ENCODE measurements at regions not wholly inside any gene's neighbourhood (a gene's known extent, or its start where the extent isn't known, plus 50 kb on each side); places are given as distances from the start of the nearest gene placed in this dataset.

- TF ChIP-seq, protein P1, sequence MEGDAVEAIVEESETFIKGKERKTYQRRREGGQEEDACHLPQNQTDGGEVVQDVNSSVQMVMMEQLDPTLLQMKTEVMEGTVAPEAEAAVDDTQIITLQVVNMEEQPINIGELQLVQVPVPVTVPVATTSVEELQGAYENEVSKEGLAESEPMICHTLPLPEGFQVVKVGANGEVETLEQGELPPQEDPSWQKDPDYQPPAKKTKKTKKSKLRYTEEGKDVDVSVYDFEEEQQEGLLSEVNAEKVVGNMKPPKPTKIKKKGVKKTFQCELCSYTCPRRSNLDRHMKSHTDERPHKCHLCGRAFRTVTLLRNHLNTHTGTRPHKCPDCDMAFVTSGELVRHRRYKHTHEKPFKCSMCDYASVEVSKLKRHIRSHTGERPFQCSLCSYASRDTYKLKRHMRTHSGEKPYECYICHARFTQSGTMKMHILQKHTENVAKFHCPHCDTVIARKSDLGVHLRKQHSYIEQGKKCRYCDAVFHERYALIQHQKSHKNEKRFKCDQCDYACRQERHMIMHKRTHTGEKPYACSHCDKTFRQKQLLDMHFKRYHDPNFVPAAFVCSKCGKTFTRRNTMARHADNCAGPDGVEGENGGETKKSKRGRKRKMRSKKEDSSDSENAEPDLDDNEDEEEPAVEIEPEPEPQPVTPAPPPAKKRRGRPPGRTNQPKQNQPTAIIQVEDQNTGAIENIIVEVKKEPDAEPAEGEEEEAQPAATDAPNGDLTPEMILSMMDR (IDR thresholded peaks at IDR 0.05; ENCODE audit: partially characterized antibody, unreplicated experiment): no peak
- Mint-ChIP-seq H3K4me1 (ENCODE audit: low read depth, unreplicated experiment) (no peaks in the 10 kb centered on the region), H3K36me3 (ENCODE audit: unreplicated experiment) (peaks cover 4% of the 10 kb centered on the region), H3K27ac (ENCODE audit: unreplicated experiment) (no peak overlapping the region), H3K27me3 (ENCODE audit: unreplicated experiment) (peaks cover under 1% of the 10 kb centered on the region), H3K4me3 (ENCODE audit: unreplicated experiment) (no peak overlapping the region), H3K9me3 (ENCODE audit: unreplicated experiment) (no peaks in the 10 kb centered on the region)
- DNase-seq: no peak
These were observed 57.5 kb upstream of the MSTN start for GRCh38 chr2:190119923-190120590.

DNA sequence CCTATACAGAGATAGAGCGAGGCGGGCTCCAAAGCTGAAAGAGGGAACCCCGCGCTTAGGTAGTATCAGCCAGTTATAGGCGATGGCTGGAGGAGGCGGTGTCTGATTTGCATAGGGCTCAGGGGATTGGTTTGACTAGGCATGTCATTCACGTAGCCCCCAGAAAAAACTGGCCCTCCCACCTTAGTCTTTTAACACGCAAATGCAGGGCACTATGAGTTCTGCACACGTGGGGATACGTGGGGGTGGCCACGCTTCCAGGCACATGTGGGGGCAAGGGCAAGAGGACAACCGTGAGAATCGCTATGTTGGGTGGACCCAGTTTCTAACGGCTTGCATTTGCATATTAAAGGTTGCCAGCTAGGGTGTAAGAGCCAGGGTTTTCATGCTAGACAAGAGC is 56.7 kb upstream of the MSTN start:
- no peaks in the 10 kb centered on the region for H3K4me1 Mint-ChIP-seq (ENCODE audit: low read depth, unreplicated experiment)
- DNase-seq: peak; percentile 25
- no peaks in the 10 kb centered on the region for H3K9me3 Mint-ChIP-seq (ENCODE audit: unreplicated experiment)
- no peak overlapping the region for H3K27ac Mint-ChIP-seq (ENCODE audit: unreplicated experiment)
- TF ChIP-seq, protein P1 (IDR thresholded peaks at IDR 0.05; ENCODE audit: partially characterized antibody, unreplicated experiment): no peak
- peaks cover 4% of the 10 kb centered on the region for H3K36me3 Mint-ChIP-seq (ENCODE audit: unreplicated experiment)
- peaks cover 1% of the 10 kb centered on the region for H3K27me3 Mint-ChIP-seq (ENCODE audit: unreplicated experiment)
- H3K4me3 Mint-ChIP-seq (ENCODE audit: unreplicated experiment): peak overlapping the region; percentile 72

GRCh38 chr2:190117305-190117704 is 54.8 kb upstream of the MSTN start:
- no peak overlapping the region for H3K27ac Mint-ChIP-seq (ENCODE audit: unreplicated experiment)
- peaks cover 4% of the 10 kb centered on the region for H3K36me3 Mint-ChIP-seq (ENCODE audit: unreplicated experiment)
- H3K4me3 Mint-ChIP-seq (ENCODE audit: unreplicated experiment): no peak overlapping the region
- H3K4me1 Mint-ChIP-seq (ENCODE audit: low read depth, unreplicated experiment): no peaks in the 10 kb centered on the region
- TF ChIP-seq, protein P1 (IDR thresholded peaks at IDR 0.05; ENCODE audit: partially characterized antibody, unreplicated experiment): no peak
- peaks cover 1% of the 10 kb centered on the region for H3K27me3 Mint-ChIP-seq (ENCODE audit: unreplicated experiment)
- DNase-seq: no peak
- H3K9me3 Mint-ChIP-seq (ENCODE audit: unreplicated experiment): no peaks in the 10 kb centered on the region

DNA sequence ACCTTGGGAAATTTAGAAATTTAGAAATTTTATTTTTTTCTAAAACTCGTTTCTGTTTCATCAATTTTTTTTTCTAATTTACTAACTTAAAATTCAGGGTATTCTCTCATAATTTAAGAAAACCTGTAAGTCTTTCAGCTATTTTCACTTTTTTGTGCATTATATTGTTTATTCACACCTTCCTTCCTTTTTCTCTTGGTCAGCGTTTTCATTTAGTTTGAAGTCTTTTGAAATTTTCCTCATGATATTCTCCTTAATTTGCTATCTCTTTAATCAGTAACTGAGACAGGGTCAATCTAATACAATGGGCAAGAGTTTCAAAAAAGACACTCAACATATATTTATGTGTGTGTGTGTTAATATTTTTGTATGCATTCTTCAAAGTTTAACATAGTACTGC is 50.5 kb upstream of the MSTN start:
- Mint-ChIP-seq H3K36me3 (ENCODE audit: unreplicated experiment) (peaks cover 4% of the 10 kb centered on the region), H3K9me3 (ENCODE audit: unreplicated experiment) (no peaks in the 10 kb centered on the region), H3K4me1 (ENCODE audit: low read depth, unreplicated experiment) (no peaks in the 10 kb centered on the region), H3K4me3 (ENCODE audit: unreplicated experiment) (no peak overlapping the region), H3K27ac (ENCODE audit: unreplicated experiment) (no peak overlapping the region), H3K27me3 (ENCODE audit: unreplicated experiment) (peaks cover 1% of the 10 kb centered on the region)
- no peak for DNase-seq
- TF ChIP-seq, protein P1 (IDR thresholded peaks at IDR 0.05; ENCODE audit: partially characterized antibody, unreplicated experiment): no peak
